Renal cortex interstitium (tissue), 11 donors: ENCODE measurements at regions not wholly inside any gene's neighbourhood (a gene's known extent, or its start where the extent isn't known, plus 50 kb on each side); places are given as distances from the start of the nearest gene placed in this dataset.
A peak's percentile ranks its signal among the peaks of the same experiment; 100 is the strongest.
"Not testable (repeated sequence)": the region's sequence is repeated elsewhere in the genome, so short reads cannot be mapped to it uniquely, and the experiment has no call there.

Experiments used
- DNase-seq, 11 donors: peaks; one replicate each; pipeline ENCODE4 v3.0.0-alpha.2; 2013; ENCODE audit warnings: low read depth in 9 of 11, low spot score in 4 of 11; ENCODE audit errors: extremely low read depth in 1 of 11

DNA sequence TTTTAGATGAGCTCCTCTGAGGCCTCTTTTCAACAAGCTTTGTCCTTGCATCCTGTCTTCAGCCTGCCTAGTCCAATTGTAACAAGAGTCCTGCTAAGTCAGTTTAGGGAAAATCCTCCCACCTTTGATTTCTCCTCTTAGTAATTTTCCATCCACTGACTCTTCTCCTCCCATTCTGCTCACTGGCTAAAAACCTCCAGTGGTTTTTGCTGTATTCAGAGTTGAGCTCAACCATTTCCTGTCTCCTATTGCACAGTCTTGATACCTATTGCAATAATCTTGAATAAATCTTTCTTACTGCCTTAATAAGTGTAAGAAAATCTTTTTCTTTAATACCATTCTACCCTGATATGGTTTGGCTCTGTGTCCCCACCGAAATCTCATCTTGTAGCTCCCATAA lies 117.8 kb upstream of the ENPP6 start:
- no peak for DNase-seq

DNA sequence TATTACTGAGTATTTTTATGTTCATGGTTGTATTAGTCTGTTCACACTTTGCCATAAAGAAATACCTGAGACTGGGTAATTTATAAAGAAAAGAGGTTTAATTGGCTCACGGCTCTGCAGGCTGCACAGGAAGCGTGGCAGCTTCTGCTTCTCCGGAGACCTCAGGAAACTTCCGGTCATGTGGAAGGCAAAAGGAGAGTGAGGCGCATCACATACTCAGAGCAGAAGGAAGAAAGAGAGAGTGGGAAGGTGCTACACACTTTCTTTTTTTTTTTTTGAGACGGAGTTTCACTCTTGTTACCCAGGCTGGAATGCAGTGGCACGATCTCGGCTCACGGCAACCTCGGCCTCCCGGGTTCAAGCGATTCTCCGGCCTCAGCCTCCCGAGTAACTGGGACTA lies 115.8 kb upstream of the ENPP6 start:
- DNase-seq: not testable (repeated sequence)

DNA sequence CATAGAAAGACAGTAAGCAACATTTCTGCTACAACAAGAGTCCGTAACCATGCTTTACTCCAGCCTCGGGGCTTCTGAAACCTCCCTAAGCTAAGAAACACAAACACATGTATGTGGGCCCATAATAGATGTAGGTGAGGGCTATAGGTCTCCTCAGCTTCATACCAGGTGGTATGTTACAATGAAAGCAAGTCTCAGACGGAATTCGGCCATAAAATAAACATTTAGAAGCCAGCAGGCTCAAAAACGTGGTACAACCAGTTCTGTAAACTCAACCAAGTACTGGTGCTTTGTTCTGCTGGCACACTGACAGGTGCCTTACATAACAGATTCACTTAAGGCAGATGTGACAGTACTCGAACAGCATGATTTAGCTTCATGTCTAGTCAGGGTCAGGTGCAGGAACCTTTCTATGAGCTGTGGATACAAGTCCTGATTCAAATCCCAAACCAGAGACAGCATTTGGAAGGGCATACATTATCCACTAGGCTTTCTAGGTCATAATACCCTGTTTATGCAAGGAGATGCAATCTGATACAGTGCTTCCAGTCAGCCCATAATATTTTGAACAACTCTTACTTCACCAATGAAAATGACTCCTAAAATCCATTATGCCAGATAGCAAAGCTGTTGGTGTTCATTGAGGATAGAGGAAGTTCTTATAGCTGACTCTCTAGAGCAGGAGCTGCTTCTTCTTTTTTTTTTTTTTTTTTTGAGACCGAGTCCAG lies 113.8 kb upstream of the ENPP6 start:
- DNase-seq: peak in 1 of 11 donors; percentile 13

GRCh38 chr4:184330517-184331094 lies 112.9 kb upstream of the ENPP6 start:
- DNase-seq: not testable (repeated sequence)

DNA sequence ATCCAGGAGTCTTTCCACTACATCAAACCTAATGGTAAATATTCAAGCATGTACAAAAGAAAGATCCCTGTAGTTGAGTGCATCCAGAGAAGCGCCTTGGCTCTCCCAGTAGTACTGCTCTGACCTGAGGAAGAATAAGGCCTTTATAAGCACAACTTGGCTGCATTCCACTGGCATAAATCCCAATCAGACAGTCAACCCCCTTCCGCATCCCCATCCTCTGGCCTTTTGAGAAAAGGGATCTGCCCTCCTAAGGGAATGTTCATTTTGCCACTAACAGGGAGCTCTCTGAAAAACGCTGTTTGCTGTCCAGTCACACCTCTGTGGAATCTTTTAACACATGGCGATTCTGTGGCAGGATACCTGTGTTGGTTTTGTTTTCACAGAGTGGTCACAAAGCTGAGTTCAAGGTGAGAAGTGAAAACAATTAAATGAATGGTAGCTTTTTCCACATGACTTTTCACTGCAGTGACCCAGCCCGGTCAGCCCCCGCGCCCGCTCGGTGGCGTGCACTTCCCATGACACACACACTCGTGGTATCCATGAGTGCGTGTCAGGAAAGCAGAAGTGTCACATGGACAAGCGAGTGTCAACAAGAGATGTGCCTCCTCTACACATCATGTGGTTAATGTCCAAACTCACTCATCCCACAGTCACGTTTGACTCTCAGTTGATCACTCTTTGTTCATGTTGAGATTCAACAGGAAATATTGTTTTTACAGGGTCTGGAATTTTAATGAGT lies 112.2 kb upstream of the ENPP6 start:
- DNase-seq: no peak

DNA sequence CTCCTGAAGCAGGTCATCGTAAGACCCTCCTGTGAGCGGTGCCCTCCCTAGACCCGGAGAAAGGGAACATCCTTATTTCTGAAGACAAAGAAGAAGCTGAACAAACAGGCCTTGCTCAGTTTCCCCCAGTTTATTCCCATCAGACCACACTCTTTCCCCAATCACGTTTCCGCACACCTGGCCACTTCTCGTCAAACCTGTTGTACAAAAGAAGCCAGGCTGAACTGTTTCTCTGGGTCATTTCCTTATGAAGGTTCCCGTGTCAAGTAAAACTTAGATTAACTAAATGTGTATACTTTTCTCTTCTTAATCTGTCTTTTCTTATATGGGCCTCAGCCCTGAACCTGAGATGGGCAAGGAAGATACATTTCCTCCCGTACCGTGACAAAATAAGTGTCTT lies 111.6 kb upstream of the ENPP6 start:
- no peak for DNase-seq

DNA sequence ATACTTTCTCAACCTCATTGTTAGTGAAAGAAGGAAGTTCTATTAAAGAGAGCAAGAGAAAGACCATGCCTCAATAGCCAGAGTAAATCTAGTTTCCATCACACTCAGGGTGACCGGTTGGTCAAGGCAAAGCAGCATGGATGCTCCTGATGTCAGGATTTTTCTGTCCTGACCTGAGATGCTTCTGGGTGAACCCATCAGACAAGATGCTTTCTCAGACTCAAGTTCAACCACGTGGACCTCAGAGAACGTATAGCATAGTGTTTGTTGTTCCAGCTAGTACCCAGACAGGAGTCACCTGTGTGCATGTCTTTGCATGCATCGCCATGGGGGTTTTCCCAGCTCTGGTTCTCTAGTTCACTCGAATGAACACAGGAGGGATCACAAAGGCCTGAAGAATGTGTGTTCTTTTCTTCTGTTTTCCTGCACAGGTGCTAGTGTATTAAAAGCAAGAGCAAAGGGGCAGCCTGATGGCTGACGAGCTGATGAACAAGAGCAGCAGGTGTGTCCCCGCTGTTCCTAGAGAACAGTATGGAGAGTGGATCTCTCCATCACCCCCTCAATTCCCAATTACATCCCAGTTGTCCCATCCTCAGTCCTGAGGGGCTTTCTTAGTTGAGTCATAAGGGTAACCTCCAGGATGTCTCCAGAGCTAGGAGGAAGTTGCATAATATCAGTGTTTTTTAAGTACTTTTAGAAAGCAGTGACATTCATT lies 110.5 kb upstream of the ENPP6 start:
- no peak for DNase-seq

GRCh38 chr4:184324939-184325477 lies 107.3 kb upstream of the ENPP6 start:
- no peak for DNase-seq

GRCh38 chr4:184322328-184323025 lies 104.8 kb upstream of the ENPP6 start:
- DNase-seq: no peak

GRCh38 chr4:184320631-184321030 lies 103.0 kb upstream of the ENPP6 start:
- DNase-seq: no peak

DNA sequence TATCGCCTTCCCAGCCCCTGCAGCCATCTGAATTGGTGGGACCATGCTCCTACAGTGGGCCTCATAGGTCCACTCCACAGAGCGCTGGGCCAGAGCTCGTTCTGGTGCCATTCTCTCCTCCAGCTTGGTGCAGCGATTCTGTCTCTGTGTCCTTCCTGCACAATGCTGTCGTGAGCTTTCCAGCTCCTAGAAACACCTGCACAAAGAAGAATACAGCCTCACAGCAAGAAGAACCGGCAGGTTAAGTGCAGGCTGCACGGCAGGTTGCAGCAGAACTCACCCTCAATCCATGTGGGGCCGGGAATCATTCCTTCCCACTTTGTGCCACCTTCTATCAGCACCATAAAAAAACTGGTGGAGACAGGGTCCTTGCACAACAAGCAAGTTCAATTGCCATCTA lies 101.2 kb upstream of the ENPP6 start:
- no peak for DNase-seq

DNA sequence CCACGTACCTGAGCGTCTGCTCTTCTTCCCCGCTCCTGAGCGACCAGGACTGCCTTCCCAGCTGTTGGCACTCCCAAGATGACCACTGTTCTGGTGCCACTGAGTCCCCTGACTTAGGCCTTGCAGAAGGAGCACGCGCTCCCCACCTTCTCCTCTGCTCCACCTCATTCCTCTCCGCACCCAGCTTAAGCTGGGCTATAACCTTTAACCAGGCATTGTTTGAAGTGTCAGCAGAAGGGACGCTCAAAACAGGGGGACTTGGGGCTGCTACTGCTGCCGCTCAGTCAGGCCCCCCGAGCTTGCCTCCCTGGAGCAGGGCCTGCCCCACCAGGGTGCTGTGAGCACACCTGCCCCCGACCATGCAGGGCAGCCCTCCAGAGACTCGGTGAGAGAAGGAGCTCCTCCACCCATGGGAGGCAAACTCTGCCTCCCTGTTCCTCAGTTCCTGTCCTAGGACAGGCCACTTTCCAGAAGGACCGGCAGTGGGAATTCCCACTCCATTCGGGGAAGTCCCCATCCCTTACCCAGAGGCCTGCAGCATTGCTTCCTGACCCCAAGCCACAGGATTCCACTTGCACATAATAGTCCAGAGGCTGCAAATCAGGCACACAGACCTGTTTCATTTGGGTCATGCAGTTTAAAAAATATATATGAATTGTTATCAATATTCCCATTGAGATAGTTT lies 99.7 kb upstream of the ENPP6 start:
- DNase-seq: no peak

DNA sequence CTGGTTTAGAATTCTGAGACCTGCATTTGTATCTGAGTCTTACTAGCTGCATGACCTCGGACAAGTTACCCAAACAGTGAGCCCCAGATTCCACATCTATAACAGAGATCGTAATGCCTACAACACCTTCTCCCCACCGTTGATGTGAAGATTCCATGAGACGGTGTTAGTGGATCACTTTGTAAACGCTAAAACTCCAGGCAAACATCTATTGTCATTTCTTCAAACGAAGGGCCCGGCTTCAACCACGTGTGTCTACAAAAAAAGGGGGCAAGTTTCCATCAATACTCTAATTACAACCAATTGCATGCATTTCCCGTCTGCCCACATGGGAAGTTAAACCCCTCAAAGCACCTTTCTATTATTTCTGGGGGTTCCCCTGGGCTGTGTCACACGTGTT lies 99.1 kb upstream of the ENPP6 start:
- DNase-seq: no peak

GRCh38 chr4:184315675-184316359 lies 98.1 kb upstream of the ENPP6 start:
- DNase-seq: no peak

DNA sequence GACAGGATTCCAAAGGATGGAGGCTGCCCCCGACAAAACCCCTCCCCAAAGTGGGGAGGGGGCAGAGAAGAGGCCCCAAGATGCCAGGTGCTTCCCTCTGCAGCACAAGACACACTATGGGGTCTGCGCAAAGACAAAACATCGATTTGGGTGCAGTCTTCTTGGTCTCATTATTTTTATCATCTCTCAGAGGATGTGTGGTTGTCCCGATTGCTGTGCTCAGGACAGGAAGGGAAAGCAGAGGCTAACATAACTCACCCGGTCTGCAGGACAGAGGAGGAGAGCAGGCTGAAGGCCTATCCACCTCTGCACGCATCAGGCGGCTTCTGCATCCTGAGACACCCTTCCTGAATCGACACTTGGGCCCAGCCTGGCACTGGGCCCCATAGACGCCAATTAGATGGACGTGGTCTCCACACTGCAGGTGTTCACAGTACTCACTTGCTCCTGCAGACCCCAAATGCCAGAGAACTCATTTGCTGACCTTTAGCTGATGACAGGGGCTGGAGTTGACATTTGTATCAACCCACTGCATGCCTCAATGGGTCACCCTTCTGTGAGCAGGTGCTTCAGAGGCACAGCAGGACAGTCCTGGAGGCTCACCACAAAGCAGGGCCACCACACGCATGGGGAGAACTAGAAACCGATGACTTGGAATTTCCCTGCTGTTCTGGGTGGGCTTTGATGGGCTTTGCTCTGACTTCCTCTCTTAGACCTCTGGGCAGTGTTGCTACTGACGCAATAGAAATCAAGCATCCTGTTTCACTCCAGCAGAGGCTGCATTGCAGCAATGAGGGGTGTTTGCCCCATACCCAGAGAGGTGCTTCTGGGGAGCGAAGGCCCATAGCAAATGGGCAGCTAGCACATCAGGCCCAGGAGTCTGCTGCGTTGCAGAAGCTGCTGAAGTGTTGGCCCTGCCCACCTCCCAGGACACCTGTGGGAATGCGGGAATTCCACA lies 96.3 kb upstream of the ENPP6 start:
- DNase-seq: no peak

DNA sequence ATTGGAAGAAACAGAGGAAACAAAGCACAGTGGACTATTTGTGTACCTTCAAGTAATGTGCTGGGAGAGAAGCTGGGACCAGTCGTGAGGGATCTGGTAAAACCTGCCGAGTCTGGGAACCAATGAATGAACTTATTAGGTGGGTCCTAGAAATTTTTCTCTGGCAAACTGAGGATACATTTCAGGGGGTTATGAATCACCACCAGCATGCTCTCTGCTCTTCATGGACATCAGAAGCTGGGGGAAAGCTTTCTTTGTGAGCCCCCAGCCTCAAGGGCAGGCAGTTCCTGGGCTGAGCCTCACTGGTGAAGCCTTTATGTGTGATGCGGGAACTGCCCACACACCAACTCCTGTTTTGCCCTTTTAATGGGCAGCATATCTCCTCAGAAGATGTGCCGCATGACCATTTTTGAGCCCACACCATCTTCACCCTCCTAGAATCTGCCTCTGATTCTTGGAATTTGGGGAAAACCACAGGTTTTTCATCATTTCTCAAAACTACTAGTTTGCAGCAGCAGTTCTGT lies 95.4 kb upstream of the ENPP6 start:
- no peak for DNase-seq

- DNase-seq: no peak
These were observed 94.5 kb upstream of the ENPP6 start for GRCh38 chr4:184312126-184312525.
